ENCODE measurements at regions not wholly inside any gene's neighbourhood (a gene's known extent, or its start where the extent isn't known, plus 50 kb on each side); places are given as distances from the start of the nearest gene placed in this dataset.

- intact Hi-C loops (cut with DNase I): loop anchor here in 1 of 10 donors (5.0 kb wide), 1 partner anchor 255 kb away; no protein-coding TSS in a partner anchor
- 39 to 63% (median 49%) methylated on average over 15 to 16 of the region's 16 CpGs for WGBS, 4 donors
Observed at GRCh38 chr12:124501827-124502226, 65.6 kb downstream of the NCOR2 start.

GRCh38 chr12:124501112-124501561 is 66.3 kb downstream of the NCOR2 start:
- peak in 1 of 5 donors; percentile 60 for DNase-seq
- Histone ChIP-seq H3K4me1 (peaks cover 24 to 94% (median 75%) of the 10 kb centered on the region in 12 donors), H3K9me3 (no peaks in the 10 kb centered on the region), H3K4me3 (no peak overlapping the region), H3K27ac (peak overlapping the region in 10 of 12 donors; percentile 4 to 67 (median 30)), H3K27me3 (no peaks in the 10 kb centered on the region), H3K36me3 (peaks cover 0 to 4% (median 0%) of the 10 kb centered on the region in 9 donors)
- intact Hi-C loops (cut with DNase I): loop anchor here in 1 of 10 donors (5.0 kb wide), 1 partner anchor 256 kb away; no protein-coding TSS in a partner anchor
- no peak for ATAC-seq
- WGBS, 4 donors: 66 to 72% (median 70%) methylated on average over 15 to 17 of the region's 17 CpGs
- TF ChIP-seq, protein P1, sequence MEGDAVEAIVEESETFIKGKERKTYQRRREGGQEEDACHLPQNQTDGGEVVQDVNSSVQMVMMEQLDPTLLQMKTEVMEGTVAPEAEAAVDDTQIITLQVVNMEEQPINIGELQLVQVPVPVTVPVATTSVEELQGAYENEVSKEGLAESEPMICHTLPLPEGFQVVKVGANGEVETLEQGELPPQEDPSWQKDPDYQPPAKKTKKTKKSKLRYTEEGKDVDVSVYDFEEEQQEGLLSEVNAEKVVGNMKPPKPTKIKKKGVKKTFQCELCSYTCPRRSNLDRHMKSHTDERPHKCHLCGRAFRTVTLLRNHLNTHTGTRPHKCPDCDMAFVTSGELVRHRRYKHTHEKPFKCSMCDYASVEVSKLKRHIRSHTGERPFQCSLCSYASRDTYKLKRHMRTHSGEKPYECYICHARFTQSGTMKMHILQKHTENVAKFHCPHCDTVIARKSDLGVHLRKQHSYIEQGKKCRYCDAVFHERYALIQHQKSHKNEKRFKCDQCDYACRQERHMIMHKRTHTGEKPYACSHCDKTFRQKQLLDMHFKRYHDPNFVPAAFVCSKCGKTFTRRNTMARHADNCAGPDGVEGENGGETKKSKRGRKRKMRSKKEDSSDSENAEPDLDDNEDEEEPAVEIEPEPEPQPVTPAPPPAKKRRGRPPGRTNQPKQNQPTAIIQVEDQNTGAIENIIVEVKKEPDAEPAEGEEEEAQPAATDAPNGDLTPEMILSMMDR (IDR thresholded peaks at IDR 0.05): no peak
- TF ChIP-seq POLR2A (IDR thresholded peaks at IDR 0.05): no peak

More at GRCh38 chr12:124501827-124502226, 65.6 kb downstream of the NCOR2 start:
- DNase-seq (peak in 1 of 5 donors; percentile 49), ATAC-seq (no peak)
- H3K4me1 ChIP-seq: peaks cover 22 to 94% (median 75%) of the 10 kb centered on the region in 12 donors
- no peak overlapping the region for H3K4me3 ChIP-seq
- H3K27ac ChIP-seq: peak overlapping the region in 7 of 12 donors; percentile 13 to 67 (median 25)
- H3K27me3 ChIP-seq: no peaks in the 10 kb centered on the region
- peaks cover 0 to 4% (median 0%) of the 10 kb centered on the region in 9 donors for H3K36me3 ChIP-seq
- TF ChIP-seq POLR2A (IDR thresholded peaks at IDR 0.05): no peak
- H3K9me3 ChIP-seq: no peaks in the 10 kb centered on the region

- Histone ChIP-seq H3K27me3 (no peaks in the 10 kb centered on the region), H3K4me3 (no peak overlapping the region), H3K9me3 (no peaks in the 10 kb centered on the region), H3K4me1 (peaks cover 24 to 93% (median 73%) of the 10 kb centered on the region in 12 donors), H3K27ac (peak overlapping the region in 5 of 12 donors; percentile 63 to 78 (median 70)), H3K36me3 (peaks cover 0 to 9% (median 2%) of the 10 kb centered on the region in 9 donors)
- DNase-seq (no peak), ATAC-seq (no peak)
- intact Hi-C loops (cut with DNase I): loop anchor here in 4 of 10 donors (5.0 to 10.0 kb wide), 4 partner anchors 43 to 257 kb away; no protein-coding TSS in a partner anchor
- WGBS, 4 donors: 89 to 93% (median 91%) methylated on average over 11 of the region's 11 CpGs
- TF ChIP-seq, protein P1 (IDR thresholded peaks at IDR 0.05): no peak
- TF ChIP-seq POLR2A (IDR thresholded peaks at IDR 0.05): no peak
Observed at GRCh38 chr12:124499898-124500244, 67.5 kb downstream of the NCOR2 start.

DNA sequence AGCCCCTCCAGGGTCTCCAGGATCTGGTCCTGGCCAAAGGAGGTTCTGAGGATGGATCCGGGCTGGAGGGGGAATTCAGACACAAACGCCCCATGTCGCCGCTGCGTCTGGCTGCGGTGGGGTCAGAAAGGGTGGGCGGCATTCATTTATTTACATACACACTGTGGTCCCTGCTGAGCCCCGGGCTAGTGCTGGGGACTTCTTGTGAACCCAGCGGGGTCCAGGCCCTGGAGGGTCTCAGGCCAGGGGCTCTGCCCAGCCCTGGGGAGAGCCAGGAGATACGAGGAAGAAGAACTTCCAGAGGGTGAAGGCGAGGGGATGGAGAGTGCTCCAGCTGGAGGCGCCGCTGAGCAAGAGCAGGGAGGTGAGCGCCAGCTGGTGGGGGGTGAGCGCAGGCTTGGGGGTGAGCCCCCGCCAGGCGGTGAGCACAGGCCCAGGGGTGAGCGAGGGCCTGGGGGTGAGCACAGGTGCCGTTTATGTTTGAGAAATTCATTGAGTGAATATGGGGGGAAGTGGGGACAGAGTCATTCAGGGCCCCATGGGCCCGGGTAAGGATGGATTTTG is 68.1 kb downstream of the NCOR2 start:
- DNase-seq: peak in 1 of 5 donors; percentile 66

More for the DNA sequence above, 68.1 kb downstream of the NCOR2 start:
- Histone ChIP-seq H3K27ac (peak overlapping the region in 11 of 12 donors; percentile 41 to 79 (median 65)), H3K36me3 (peaks cover 0 to 15% (median 8%) of the 10 kb centered on the region in 9 donors), H3K4me3 (no peak overlapping the region), H3K4me1 (peaks cover 24 to 93% (median 73%) of the 10 kb centered on the region in 12 donors), H3K9me3 (no peaks in the 10 kb centered on the region), H3K27me3 (no peaks in the 10 kb centered on the region)
- TF ChIP-seq, protein P1 (IDR thresholded peaks at IDR 0.05): peak in 1 of 12 donors; percentile 24
- TF ChIP-seq POLR2A (IDR thresholded peaks at IDR 0.05): no peak
- WGBS, 4 donors: 71 to 80% (median 74%) methylated on average over 20 of the region's 20 CpGs
- ATAC-seq: no peak
- intact Hi-C loops (cut with DNase I): loop anchor here in 3 of 10 donors (5.0 to 10.0 kb wide), 3 partner anchors 42 to 117 kb away; no protein-coding TSS in a partner anchor
